ENCODE measurements at regions not wholly inside any gene's neighbourhood (a gene's known extent, or its start where the extent isn't known, plus 50 kb on each side); places are given as distances from the start of the nearest gene placed in this dataset.

DNA sequence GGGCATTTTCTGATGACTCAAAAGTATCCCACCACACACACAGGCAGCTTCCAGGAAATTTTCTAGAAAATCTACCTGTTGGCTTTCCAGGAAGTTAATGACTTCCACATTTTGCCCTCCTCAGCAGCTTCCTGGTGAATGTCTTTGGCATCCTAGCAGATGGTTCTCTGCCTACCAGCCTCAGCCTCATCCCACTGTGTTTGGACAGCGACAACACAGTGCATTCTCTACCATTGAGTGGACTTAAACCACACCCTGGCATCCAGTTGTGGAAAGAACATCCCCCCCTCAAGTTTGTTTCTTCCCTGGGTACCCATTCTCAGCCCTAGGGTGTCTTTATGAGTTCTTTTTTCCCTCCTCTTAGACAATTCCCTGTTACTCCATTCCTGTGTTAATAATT is 50.8 kb upstream of the GADL1 start:
- Histone ChIP-seq H3K9me3 (ENCODE audit: control extremely low read depth in 1 of 5, control insufficient read depth in 4 of 5, insufficient read depth in 2 of 5, low read depth in 1 of 5, low read length in 4 of 5) (peaks cover 0 to 4% (median 0%) of the 10 kb centered on the region in 5 experiments), H3K27ac (ENCODE audit: insufficient read depth in 1 of 2, low read depth in 1 of 2, low read length in 2 of 2, poor library complexity in 1 of 2, severe bottlenecking in 2 of 2) (no peak overlapping the region), H3K4me1 (ENCODE audit: control extremely low read depth in 1 of 4, control insufficient read depth in 4 of 4, insufficient read depth in 4 of 4, low read length in 3 of 4) (peaks cover 0 to 9% (median 6%) of the 10 kb centered on the region in 4 experiments), H3K36me3 (ENCODE audit: control insufficient read depth in 4 of 4, insufficient read depth in 4 of 4, low read length in 3 of 4) (no peaks in the 10 kb centered on the region), H3K4me3 (ENCODE audit: control insufficient read depth in 1 of 7, extremely low read depth in 1 of 7, insufficient read depth in 4 of 7, low read depth in 2 of 7, low read length in 6 of 7) (no peak overlapping the region), H3K27me3 (replicated peaks in 2 of 5; ENCODE audit: control insufficient read depth in 4 of 5, insufficient read depth in 5 of 5, low read length in 4 of 5) (no peaks in the 10 kb centered on the region)
- no peak for DNase-seq
- ChIA-PET CTCF (interaction anchor here (1.1 kb wide), 1 partner anchor 27 kb away, joined by 3 read pairs; no protein-coding TSS in a partner anchor), POLR2A (no interaction called here)
- WGBS (ENCODE audit: insufficient coverage) = 100% methylated on average over 1 of the region's 1 CpG

DNA sequence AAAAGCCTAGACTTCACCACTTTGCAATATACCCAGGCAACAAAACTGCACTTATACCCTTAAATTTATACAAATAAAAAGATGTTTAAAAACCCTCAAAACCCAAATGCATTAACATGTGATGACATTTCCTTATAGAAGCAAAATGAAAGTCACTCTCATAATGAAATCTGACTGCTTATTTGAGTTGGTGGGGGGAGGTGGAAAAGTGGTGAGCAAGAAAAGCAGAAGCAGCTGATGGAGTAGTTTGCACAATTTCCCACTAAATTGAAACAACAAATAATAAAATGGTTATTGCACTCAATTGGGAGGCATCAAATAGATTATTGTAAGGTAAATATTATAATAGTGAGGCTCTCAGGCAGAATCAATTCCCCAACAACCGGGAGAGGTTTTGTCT is 54.0 kb upstream of the GADL1 start:
- Histone ChIP-seq H3K9me3 (ENCODE audit: control extremely low read depth in 1 of 5, control insufficient read depth in 4 of 5, insufficient read depth in 2 of 5, low read depth in 1 of 5, low read length in 4 of 5) (peaks cover 0 to 4% (median 0%) of the 10 kb centered on the region in 5 experiments), H3K4me3 (ENCODE audit: control insufficient read depth in 1 of 7, extremely low read depth in 1 of 7, insufficient read depth in 4 of 7, low read depth in 2 of 7, low read length in 6 of 7) (no peak overlapping the region), H3K27ac (ENCODE audit: insufficient read depth in 1 of 2, low read depth in 1 of 2, low read length in 2 of 2, poor library complexity in 1 of 2, severe bottlenecking in 2 of 2) (no peak overlapping the region), H3K27me3 (replicated peaks in 2 of 5; ENCODE audit: control insufficient read depth in 4 of 5, insufficient read depth in 5 of 5, low read length in 4 of 5) (no peaks in the 10 kb centered on the region), H3K36me3 (ENCODE audit: control insufficient read depth in 4 of 4, insufficient read depth in 4 of 4, low read length in 3 of 4) (no peaks in the 10 kb centered on the region), H3K4me1 (ENCODE audit: control extremely low read depth in 1 of 4, control insufficient read depth in 4 of 4, insufficient read depth in 4 of 4, low read length in 3 of 4) (peaks cover 0 to 9% (median 6%) of the 10 kb centered on the region in 4 experiments)
- ChIA-PET POLR2A (no interaction called here), CTCF (interaction anchor here (1.6 kb wide), 1 partner anchor 14 kb away, joined by 4 read pairs; no protein-coding TSS in a partner anchor)
- no CpG with 5 or more reads among the region's 1 CpG for whole genome bisulfite sequencing (ENCODE audit: insufficient coverage)
- DNase-seq = peak; percentile 28 to 87 (median 79)

DNA sequence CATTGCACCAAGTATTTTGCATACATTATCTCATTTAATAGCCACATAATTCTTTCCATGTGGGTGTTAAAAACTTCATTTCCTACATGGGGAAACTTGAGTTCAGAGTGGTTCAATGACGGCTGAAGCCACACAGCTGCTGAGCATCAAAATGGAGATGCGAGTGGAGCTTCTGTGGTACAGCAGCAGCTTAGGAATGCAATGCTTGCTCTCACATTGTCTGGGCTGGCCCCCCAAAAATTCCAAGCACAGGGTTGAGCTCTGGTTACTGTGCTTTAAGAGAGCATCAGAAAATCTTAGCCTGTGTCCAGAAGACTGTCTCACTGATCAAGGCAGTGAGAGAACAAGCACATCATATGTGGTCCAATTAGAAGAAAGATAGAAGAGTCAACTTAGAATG is 57.4 kb upstream of the GADL1 start:
- no peak for DNase-seq
- Histone ChIP-seq H3K9me3 (ENCODE audit: control extremely low read depth in 1 of 5, control insufficient read depth in 4 of 5, insufficient read depth in 2 of 5, low read depth in 1 of 5, low read length in 4 of 5) (no peaks in the 10 kb centered on the region), H3K36me3 (ENCODE audit: control insufficient read depth in 4 of 4, insufficient read depth in 4 of 4, low read length in 3 of 4) (no peaks in the 10 kb centered on the region), H3K27me3 (replicated peaks in 2 of 5; ENCODE audit: control insufficient read depth in 4 of 5, insufficient read depth in 5 of 5, low read length in 4 of 5) (no peaks in the 10 kb centered on the region), H3K27ac (ENCODE audit: insufficient read depth in 1 of 2, low read depth in 1 of 2, low read length in 2 of 2, poor library complexity in 1 of 2, severe bottlenecking in 2 of 2) (no peak overlapping the region), H3K4me3 (ENCODE audit: control insufficient read depth in 1 of 7, extremely low read depth in 1 of 7, insufficient read depth in 4 of 7, low read depth in 2 of 7, low read length in 6 of 7) (no peak overlapping the region), H3K4me1 (ENCODE audit: control extremely low read depth in 1 of 4, control insufficient read depth in 4 of 4, insufficient read depth in 4 of 4, low read length in 3 of 4) (peaks cover 0 to 9% (median 7%) of the 10 kb centered on the region in 4 experiments)
- ChIA-PET POLR2A (no interaction called here), CTCF (interaction anchor here (0.7 kb wide), 1 partner anchor 18 kb away, joined by 3 read pairs; no protein-coding TSS in a partner anchor)
- WGBS (ENCODE audit: insufficient coverage) = 100% methylated on average over 2 of the region's 2 CpGs

DNA sequence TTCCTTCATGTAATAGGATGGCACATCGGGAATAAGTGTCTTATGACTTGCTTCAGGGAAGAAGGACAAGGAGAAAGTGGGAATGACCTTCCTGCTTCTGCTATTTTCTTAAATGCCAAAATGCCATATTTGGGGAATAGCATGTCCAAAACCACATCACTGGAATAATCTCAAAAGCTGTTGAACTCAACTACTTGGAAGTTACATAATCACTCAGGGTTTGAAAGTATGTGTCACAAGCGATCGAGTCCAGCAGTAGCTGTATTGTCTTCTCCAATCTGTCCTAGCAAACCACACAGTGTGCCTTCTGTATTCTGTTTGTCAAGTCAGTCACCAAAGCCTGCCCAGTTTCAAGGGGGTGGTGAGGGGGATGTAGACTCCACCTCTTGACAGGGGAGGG is 58.3 kb upstream of the GADL1 start:
- peaks cover 0 to 9% (median 7%) of the 10 kb centered on the region in 4 experiments for H3K4me1 ChIP-seq (ENCODE audit: control extremely low read depth in 1 of 4, control insufficient read depth in 4 of 4, insufficient read depth in 4 of 4, low read length in 3 of 4)
- no peak overlapping the region for H3K27ac ChIP-seq (ENCODE audit: insufficient read depth in 1 of 2, low read depth in 1 of 2, low read length in 2 of 2, poor library complexity in 1 of 2, severe bottlenecking in 2 of 2)
- CTCF ChIA-PET = no interaction called here
- H3K36me3 ChIP-seq (ENCODE audit: control insufficient read depth in 4 of 4, insufficient read depth in 4 of 4, low read length in 3 of 4) = no peaks in the 10 kb centered on the region
- H3K4me3 ChIP-seq (ENCODE audit: control insufficient read depth in 1 of 7, extremely low read depth in 1 of 7, insufficient read depth in 4 of 7, low read depth in 2 of 7, low read length in 6 of 7) = no peak overlapping the region
- DNase-seq = no peak
- 88% methylated on average over 3 of the region's 3 CpGs for WGBS (ENCODE audit: insufficient coverage)
- POLR2A ChIA-PET = no interaction called here
- H3K9me3 ChIP-seq (ENCODE audit: control extremely low read depth in 1 of 5, control insufficient read depth in 4 of 5, insufficient read depth in 2 of 5, low read depth in 1 of 5, low read length in 4 of 5) = peaks cover 0 to 5% (median 0%) of the 10 kb centered on the region in 5 experiments
- H3K27me3 ChIP-seq (replicated peaks in 2 of 5; ENCODE audit: control insufficient read depth in 4 of 5, insufficient read depth in 5 of 5, low read length in 4 of 5) = no peaks in the 10 kb centered on the region

DNA sequence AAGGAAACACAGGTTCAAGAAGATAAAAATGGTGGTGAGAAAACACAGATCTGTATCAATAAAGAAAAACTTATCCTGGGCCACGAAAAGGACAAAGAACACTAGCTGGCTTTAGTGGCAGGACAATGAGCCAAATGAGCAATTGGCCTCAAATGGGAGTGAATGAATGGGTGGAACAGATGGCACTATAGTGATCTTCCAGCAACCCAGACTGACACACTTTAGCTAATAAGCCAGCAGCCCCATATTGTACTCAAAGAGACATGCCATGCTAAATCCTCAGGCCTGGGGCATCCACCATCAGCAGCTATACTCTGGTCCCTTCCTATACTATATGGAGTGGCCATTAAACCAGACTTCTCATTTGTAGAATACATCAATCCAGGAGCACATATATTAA is 60.0 kb upstream of the GADL1 start:
- 83% methylated on average over 1 of the region's 1 CpG for WGBS (ENCODE audit: insufficient coverage)
- CTCF ChIA-PET = no interaction called here
- Histone ChIP-seq H3K4me3 (ENCODE audit: control insufficient read depth in 1 of 7, extremely low read depth in 1 of 7, insufficient read depth in 4 of 7, low read depth in 2 of 7, low read length in 6 of 7) (no peak overlapping the region), H3K4me1 (ENCODE audit: control extremely low read depth in 1 of 4, control insufficient read depth in 4 of 4, insufficient read depth in 4 of 4, low read length in 3 of 4) (peaks cover 0 to 2% (median 0%) of the 10 kb centered on the region in 4 experiments), H3K27ac (ENCODE audit: insufficient read depth in 1 of 2, low read depth in 1 of 2, low read length in 2 of 2, poor library complexity in 1 of 2, severe bottlenecking in 2 of 2) (no peak overlapping the region), H3K9me3 (ENCODE audit: control extremely low read depth in 1 of 5, control insufficient read depth in 4 of 5, insufficient read depth in 2 of 5, low read depth in 1 of 5, low read length in 4 of 5) (peaks cover 0 to 16% (median 8%) of the 10 kb centered on the region in 5 experiments), H3K27me3 (replicated peaks in 2 of 5; ENCODE audit: control insufficient read depth in 4 of 5, insufficient read depth in 5 of 5, low read length in 4 of 5) (no peaks in the 10 kb centered on the region), H3K36me3 (ENCODE audit: control insufficient read depth in 4 of 4, insufficient read depth in 4 of 4, low read length in 3 of 4) (no peaks in the 10 kb centered on the region)
- DNase-seq = no peak
- POLR2A ChIA-PET = no interaction called here

DNA sequence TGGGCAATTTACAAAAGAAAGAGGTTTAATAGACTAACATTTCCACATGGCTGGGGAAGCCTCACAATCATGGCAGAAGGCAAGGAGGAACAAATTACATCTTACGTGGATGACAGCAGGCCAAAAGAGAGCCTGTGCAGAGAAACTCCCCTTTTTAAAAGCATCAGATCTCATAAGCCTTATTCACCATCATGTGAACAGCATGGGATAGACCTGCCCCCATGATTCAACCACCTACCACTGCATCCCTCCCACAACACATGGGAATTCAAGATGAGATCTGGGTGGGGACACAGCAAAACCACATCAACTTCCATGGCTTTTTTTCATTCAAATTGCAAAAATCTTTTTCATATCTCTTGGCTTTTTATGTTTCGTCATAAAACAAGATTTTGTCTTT is 67.6 kb upstream of the GADL1 start:
- no peaks in the 10 kb centered on the region for H3K36me3 ChIP-seq (ENCODE audit: control insufficient read depth in 4 of 4, insufficient read depth in 4 of 4, low read length in 3 of 4)
- ChIA-PET CTCF (no interaction called here), POLR2A (no interaction called here)
- H3K27ac ChIP-seq (ENCODE audit: insufficient read depth in 1 of 2, low read depth in 1 of 2, low read length in 2 of 2, poor library complexity in 1 of 2, severe bottlenecking in 2 of 2) = no peak overlapping the region
- peaks cover 0 to 6% (median 0%) of the 10 kb centered on the region in 4 experiments for H3K4me1 ChIP-seq (ENCODE audit: control extremely low read depth in 1 of 4, control insufficient read depth in 4 of 4, insufficient read depth in 4 of 4, low read length in 3 of 4)
- no peaks in the 10 kb centered on the region for H3K27me3 ChIP-seq (replicated peaks in 2 of 5; ENCODE audit: control insufficient read depth in 4 of 5, insufficient read depth in 5 of 5, low read length in 4 of 5)
- H3K4me3 ChIP-seq (ENCODE audit: control insufficient read depth in 1 of 7, extremely low read depth in 1 of 7, insufficient read depth in 4 of 7, low read depth in 2 of 7, low read length in 6 of 7) = no peak overlapping the region
- 100% methylated on average over 1 of the region's 2 CpGs for WGBS (ENCODE audit: insufficient coverage)
- peaks cover 0 to 16% (median 8%) of the 10 kb centered on the region in 5 experiments for H3K9me3 ChIP-seq (ENCODE audit: control extremely low read depth in 1 of 5, control insufficient read depth in 4 of 5, insufficient read depth in 2 of 5, low read depth in 1 of 5, low read length in 4 of 5)
- DNase-seq = no peak

DNA sequence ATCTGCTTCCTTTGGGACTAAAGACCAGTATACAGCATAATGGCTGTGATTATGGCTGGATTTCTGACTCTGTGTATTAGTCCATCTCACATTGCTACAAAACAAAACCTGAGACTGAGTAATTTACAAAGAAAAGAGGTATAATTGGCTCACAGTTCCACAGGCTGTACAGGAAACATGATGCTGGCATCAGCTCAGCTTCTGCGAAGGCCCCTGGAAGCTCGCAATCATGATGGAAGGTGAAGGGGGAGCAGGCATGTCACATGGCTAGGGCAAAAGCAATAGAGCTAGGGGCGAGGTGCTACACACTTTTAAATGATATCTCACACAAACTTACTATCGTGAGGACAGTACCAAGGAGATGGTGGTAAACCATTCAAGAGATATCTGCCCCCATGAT is 68.0 kb upstream of the GADL1 start:
- no peak for DNase-seq
- CTCF ChIA-PET = no interaction called here
- H3K27me3 ChIP-seq (replicated peaks in 2 of 5; ENCODE audit: control insufficient read depth in 4 of 5, insufficient read depth in 5 of 5, low read length in 4 of 5) = no peaks in the 10 kb centered on the region
- WGBS (ENCODE audit: insufficient coverage) = 100% methylated on average over 2 of the region's 4 CpGs
- no peak overlapping the region for H3K4me3 ChIP-seq (ENCODE audit: control insufficient read depth in 1 of 7, extremely low read depth in 1 of 7, insufficient read depth in 4 of 7, low read depth in 2 of 7, low read length in 6 of 7)
- no peaks in the 10 kb centered on the region for H3K36me3 ChIP-seq (ENCODE audit: control insufficient read depth in 4 of 4, insufficient read depth in 4 of 4, low read length in 3 of 4)
- peaks cover 0 to 6% (median 0%) of the 10 kb centered on the region in 4 experiments for H3K4me1 ChIP-seq (ENCODE audit: control extremely low read depth in 1 of 4, control insufficient read depth in 4 of 4, insufficient read depth in 4 of 4, low read length in 3 of 4)
- no peak overlapping the region for H3K27ac ChIP-seq (ENCODE audit: insufficient read depth in 1 of 2, low read depth in 1 of 2, low read length in 2 of 2, poor library complexity in 1 of 2, severe bottlenecking in 2 of 2)
- peaks cover 0 to 14% (median 8%) of the 10 kb centered on the region in 5 experiments for H3K9me3 ChIP-seq (ENCODE audit: control extremely low read depth in 1 of 5, control insufficient read depth in 4 of 5, insufficient read depth in 2 of 5, low read depth in 1 of 5, low read length in 4 of 5)
- POLR2A ChIA-PET = interaction anchor here (0.6 kb wide), 1 partner anchor 800 kb away, joined by 3 read pairs; no protein-coding TSS in a partner anchor
